ENCODE measurements at regions not wholly inside any gene's neighbourhood (a gene's known extent, or its start where the extent isn't known, plus 50 kb on each side); places are given as distances from the start of the nearest gene placed in this dataset.

DNA sequence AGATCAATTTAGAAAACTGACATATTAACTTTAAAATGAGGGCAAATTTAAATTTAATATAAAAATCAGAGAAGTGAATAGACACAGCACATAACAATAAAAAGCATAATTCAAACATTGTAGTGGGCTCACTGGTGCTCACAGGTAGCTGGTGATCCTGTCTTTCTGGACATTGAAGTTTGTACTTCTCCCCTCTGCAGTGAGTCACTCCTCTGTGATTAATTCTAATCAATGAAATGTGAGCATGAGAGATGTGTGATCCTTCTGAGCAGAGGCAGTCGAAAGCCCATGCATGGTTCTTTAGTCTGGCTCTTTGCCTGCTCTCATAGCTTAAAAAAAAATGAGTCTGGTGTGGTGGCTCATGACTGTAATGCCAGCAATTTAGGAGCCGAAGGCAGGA, 59.0 kb upstream of the RERGL start:
- no peak for TF ChIP-seq EZH2 (IDR thresholded peaks at IDR 0.05)
- no peak for TF ChIP-seq CBX3 (IDR thresholded peaks at IDR 0.05; ENCODE audit: low read depth)
- TF ChIP-seq, protein P1, sequence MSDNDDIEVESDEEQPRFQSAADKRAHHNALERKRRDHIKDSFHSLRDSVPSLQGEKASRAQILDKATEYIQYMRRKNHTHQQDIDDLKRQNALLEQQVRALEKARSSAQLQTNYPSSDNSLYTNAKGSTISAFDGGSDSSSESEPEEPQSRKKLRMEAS (IDR thresholded peaks at IDR 0.05): no peak
- no peak for TF ChIP-seq POLR2AphosphoS5 (IDR thresholded peaks at IDR 0.05; ENCODE audit: low read depth, low read length)
- TF ChIP-seq YY1 (IDR thresholded peaks at IDR 0.05; ENCODE audit: extremely low read depth, insufficient replicate concordance, low read depth, low read length): no peak
- TF ChIP-seq, protein P2, sequence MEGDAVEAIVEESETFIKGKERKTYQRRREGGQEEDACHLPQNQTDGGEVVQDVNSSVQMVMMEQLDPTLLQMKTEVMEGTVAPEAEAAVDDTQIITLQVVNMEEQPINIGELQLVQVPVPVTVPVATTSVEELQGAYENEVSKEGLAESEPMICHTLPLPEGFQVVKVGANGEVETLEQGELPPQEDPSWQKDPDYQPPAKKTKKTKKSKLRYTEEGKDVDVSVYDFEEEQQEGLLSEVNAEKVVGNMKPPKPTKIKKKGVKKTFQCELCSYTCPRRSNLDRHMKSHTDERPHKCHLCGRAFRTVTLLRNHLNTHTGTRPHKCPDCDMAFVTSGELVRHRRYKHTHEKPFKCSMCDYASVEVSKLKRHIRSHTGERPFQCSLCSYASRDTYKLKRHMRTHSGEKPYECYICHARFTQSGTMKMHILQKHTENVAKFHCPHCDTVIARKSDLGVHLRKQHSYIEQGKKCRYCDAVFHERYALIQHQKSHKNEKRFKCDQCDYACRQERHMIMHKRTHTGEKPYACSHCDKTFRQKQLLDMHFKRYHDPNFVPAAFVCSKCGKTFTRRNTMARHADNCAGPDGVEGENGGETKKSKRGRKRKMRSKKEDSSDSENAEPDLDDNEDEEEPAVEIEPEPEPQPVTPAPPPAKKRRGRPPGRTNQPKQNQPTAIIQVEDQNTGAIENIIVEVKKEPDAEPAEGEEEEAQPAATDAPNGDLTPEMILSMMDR (IDR thresholded peaks at IDR 0.05 in 2 of 3, conservative IDR thresholded peaks at IDR 0.05 in 1 of 3; ENCODE audit: borderline replicate concordance in 1 of 3, insufficient read depth in 1 of 3, low read depth in 2 of 3, low read length in 2 of 3): no peak
- TF ChIP-seq FOSL1 (IDR thresholded peaks at IDR 0.05; ENCODE audit: low read depth): no peak
- TF ChIP-seq SIN3A (IDR thresholded peaks at IDR 0.05; ENCODE audit: low read depth): no peak
- no peak for TF ChIP-seq POLR2A (IDR thresholded peaks at IDR 0.05; ENCODE audit: borderline replicate concordance, extremely low read depth, insufficient read depth, insufficient read length)
- TF ChIP-seq RAD21 (IDR thresholded peaks at IDR 0.05; ENCODE audit: low read depth): no peak
